GM23248 (cell line): ENCODE measurements at regions not wholly inside any gene's neighbourhood (a gene's known extent, or its start where the extent isn't known, plus 50 kb on each side); places are given as distances from the start of the nearest gene placed in this dataset.

Source experiments
- EZH2 ChIP-seq: fragments of 200-600 bp; sonication (generic); IDR thresholded peaks from 2 replicates; pipeline ENCODE4 v1.6.1; 2018; ENCODE audit warnings: antibody characterized with exemption, mild to moderate bottlenecking; ENCODE audit not compliant: insufficient read depth, poor library complexity, severe bottlenecking
- EZH2phosphoT487 ChIP-seq: fragments of 200-600 bp; sonication (generic); IDR thresholded peaks from 2 replicates; pipeline ENCODE4 v1.6.1; 2018; ENCODE audit warnings: antibody characterized with exemption, moderate library complexity, mild to moderate bottlenecking, low read depth; ENCODE audit not compliant: insufficient read depth

- TF ChIP-seq EZH2phosphoT487 (no peak), EZH2 (no peak)
These were observed 78.8 kb upstream of the GAREM1 start for GRCh38 chr18:32549248-32550110.
